Upper lobe of left lung (tissue), 6 donors: ENCODE measurements at regions not wholly inside any gene's neighbourhood (a gene's known extent, or its start where the extent isn't known, plus 50 kb on each side); places are given as distances from the start of the nearest gene placed in this dataset.

Experiments used
- ATAC-seq, 2 donors: fragments of 200-7000 bp; cut with Tn5 transposase; one replicate each; pipeline ENCODE4 v1.9.1; 2022; ENCODE audit warnings: mild to moderate bottlenecking in 2 of 2, moderate library complexity in 2 of 2; ENCODE audit not compliant: low FRiP score in 2 of 2
- DNase-seq, 2 donors: peaks; one replicate each; pipeline ENCODE4 v3.0.0-alpha.2; 2019 to 2020
- H3K27ac ChIP-seq, 4 donors: fragments of 200-600 bp; sonication (generic); one replicate each; pipeline ENCODE4 v1.5.1; 2016 to 2019
- H3K27me3 ChIP-seq, 4 donors: fragments of 200-600 bp; sonication (generic); one replicate each; pipeline ENCODE4 v1.5.1; 2017 to 2019
- H3K36me3 ChIP-seq, 4 donors: fragments of 200-600 bp; sonication (generic); one replicate each; pipeline ENCODE4 v1.5.1; 2016 to 2019
- H3K4me1 ChIP-seq, 4 donors: fragments of 200-600 bp; sonication (generic); one replicate each; pipeline ENCODE4 v1.5.1; 2018 to 2019
- H3K4me3 ChIP-seq, 4 donors: fragments of 200-600 bp; sonication (generic); one replicate each; pipeline ENCODE4 v1.5.1; 2017 to 2019; ENCODE audit warnings: mild to moderate bottlenecking in 2 of 4, moderate library complexity in 1 of 4
- H3K9me3 ChIP-seq, 4 donors: fragments of 200-600 bp; sonication (generic); one replicate each; pipeline ENCODE4 v1.5.1; 2018 to 2019
- CTCF ChIP-seq, 6 experiments: fragments of 450-650 bp in 4 of 6; fragments of 200-600 bp in 2 of 6; sonication (generic) in 2 of 6; IDR thresholded peaks; one replicate each; pipeline ENCODE4 v1.5.1; 2016 to 2019; ENCODE audit warnings: antibody characterized with exemption in 6 of 6
- EP300 ChIP-seq, 4 donors: sonication (generic); formaldehyde crosslinking; IDR thresholded peaks; one replicate each; pipeline ENCODE4 v1.5.1; 2017; ENCODE audit warnings: antibody characterized with exemption in 4 of 4, control low read depth in 2 of 4
- POLR2A ChIP-seq, 4 donors: fragments of 450-650 bp; IDR thresholded peaks; one replicate each; pipeline ENCODE4 v1.5.1; 2016 to 2017; ENCODE audit warnings: antibody characterized with exemption in 4 of 4, mild to moderate bottlenecking in 2 of 4
- POLR2AphosphoS5 ChIP-seq, 2 donors: sonication (generic); formaldehyde crosslinking; IDR thresholded peaks; one replicate each; pipeline ENCODE4 v1.5.1; 2017; ENCODE audit warnings: antibody characterized with exemption in 2 of 2
- WGBS, 2 donors: methylation state at CpG; one replicate each; pipeline ENCODE4 v1.1.5; 2017 to 2018; 5-methylcytosine and 5-hydroxymethylcytosine counted together
- donor health status: DM: no; HTN: no; CAD: no; lungs with moderate emphysema.
- donor health status: DM: no; HTN: yes; CAD: no; lungs with severe emphysema.

DNA sequence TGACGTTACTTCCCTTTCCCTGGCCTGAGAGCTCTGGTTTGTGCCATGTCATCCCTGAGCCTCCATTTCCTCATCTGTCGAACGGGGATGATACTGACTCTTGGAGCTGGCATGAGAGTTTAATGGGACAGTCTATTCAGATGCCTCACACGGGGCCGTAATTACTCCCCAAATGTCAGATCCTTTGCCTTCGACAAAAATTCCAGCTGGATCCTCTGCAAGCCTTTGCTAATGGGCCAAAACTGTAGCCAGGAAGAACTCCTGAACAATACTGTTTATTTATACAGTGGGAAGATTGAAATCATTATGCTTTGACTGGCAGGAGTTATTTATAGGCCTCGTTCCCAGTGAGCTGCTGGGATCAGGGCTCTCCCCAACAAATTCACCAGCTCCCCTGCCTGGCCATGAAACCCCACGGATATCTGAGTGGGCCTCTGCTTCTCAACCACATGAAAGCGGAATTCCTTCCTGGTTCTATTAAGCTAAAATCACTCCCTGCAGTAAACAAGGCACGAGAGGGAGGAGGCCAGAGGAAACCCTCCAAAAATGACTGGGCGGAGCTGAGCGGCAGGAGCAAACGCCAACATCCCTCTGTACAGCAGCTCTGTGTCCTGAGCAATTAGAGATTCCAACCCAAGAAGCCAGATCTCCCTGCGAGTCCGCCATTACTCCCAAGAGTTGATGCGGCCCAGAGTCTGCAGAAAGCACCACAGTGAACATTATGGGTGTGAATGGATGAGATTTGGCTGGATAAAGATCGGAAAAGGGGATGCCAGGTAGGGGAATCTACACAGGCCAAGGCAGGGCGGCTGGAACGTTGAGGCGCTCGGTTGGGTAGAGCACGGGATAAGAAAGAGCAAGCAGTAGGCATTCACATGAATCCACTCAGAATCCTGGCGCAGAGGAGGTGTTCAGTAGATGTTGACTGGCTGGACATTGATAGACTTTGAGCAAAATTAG, 326.1 kb downstream of the BCL11B start:
- ATAC-seq (peak in 1 of 2 donors; percentile 69), DNase-seq (no peak)
- peak overlapping the region in 1 of 4 donors; percentile 20 for H3K27ac ChIP-seq
- no peak overlapping the region for H3K4me3 ChIP-seq
- H3K9me3 ChIP-seq = no peaks in the 10 kb centered on the region
- H3K4me1 ChIP-seq = peaks cover 2 to 17% (median 12%) of the 10 kb centered on the region in 4 donors
- WGBS, 2 donors = 61 to 63% methylated on average over 23 of the region's 23 CpGs
- H3K27me3 ChIP-seq = no peaks in the 10 kb centered on the region
- TF ChIP-seq POLR2AphosphoS5 (IDR thresholded peaks at IDR 0.05) (no peak), POLR2A (IDR thresholded peaks at IDR 0.05) (no peak), CTCF (IDR thresholded peaks at IDR 0.05) (no peak), EP300 (IDR thresholded peaks at IDR 0.05) (no peak)
- H3K36me3 ChIP-seq = no peaks in the 10 kb centered on the region

DNA sequence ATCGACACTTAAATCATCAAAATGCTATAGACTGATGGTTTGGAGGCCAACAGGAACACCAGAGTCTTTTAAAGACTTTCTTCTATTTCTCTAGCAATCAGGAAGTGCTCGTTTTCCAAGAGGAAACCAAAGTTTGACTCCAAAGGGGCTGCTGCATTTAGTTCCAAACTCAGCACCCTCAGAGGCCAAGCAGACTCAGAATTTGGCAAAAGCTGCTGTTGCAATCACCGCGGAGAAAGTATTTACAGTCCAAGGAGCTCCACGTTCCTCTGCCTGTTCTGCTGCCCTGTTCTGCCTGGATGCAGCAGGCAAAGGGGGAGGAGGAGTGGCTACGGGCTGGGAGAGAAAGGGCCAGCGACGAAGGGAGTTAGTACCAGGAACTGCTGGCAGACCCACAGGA, 325.1 kb downstream of the BCL11B start:
- TF ChIP-seq CTCF (IDR thresholded peaks at IDR 0.05) (no peak), EP300 (IDR thresholded peaks at IDR 0.05) (no peak), POLR2A (IDR thresholded peaks at IDR 0.05) (no peak), POLR2AphosphoS5 (IDR thresholded peaks at IDR 0.05) (no peak)
- H3K9me3 ChIP-seq = no peaks in the 10 kb centered on the region
- ATAC-seq = peak in 1 of 2 donors; percentile 43
- 23 to 30% methylated on average over 8 of the region's 8 CpGs for WGBS, 2 donors
- H3K27me3 ChIP-seq = no peaks in the 10 kb centered on the region
- DNase-seq = no peak
- H3K36me3 ChIP-seq = no peaks in the 10 kb centered on the region
- H3K4me1 ChIP-seq = peaks cover 2 to 17% (median 12%) of the 10 kb centered on the region in 4 donors
- H3K27ac ChIP-seq = no peak overlapping the region
- H3K4me3 ChIP-seq = no peak overlapping the region

GRCh38 chr14:98947911-98948595, 323.9 kb downstream of the BCL11B start:
- H3K36me3 ChIP-seq = no peaks in the 10 kb centered on the region
- H3K4me3 ChIP-seq = no peak overlapping the region
- H3K4me1 ChIP-seq = peaks cover 6 to 17% (median 12%) of the 10 kb centered on the region in 4 donors
- ATAC-seq (no peak), DNase-seq (no peak)
- 88 to 94% methylated on average over 7 to 8 of the region's 8 CpGs for WGBS, 2 donors
- H3K27ac ChIP-seq = no peak overlapping the region
- H3K27me3 ChIP-seq = no peaks in the 10 kb centered on the region
- no peak for TF ChIP-seq POLR2AphosphoS5 (IDR thresholded peaks at IDR 0.05)
- TF ChIP-seq CTCF (IDR thresholded peaks at IDR 0.05) = no peak
- TF ChIP-seq POLR2A (IDR thresholded peaks at IDR 0.05) = no peak
- no peak for TF ChIP-seq EP300 (IDR thresholded peaks at IDR 0.05)
- H3K9me3 ChIP-seq = no peaks in the 10 kb centered on the region

DNA sequence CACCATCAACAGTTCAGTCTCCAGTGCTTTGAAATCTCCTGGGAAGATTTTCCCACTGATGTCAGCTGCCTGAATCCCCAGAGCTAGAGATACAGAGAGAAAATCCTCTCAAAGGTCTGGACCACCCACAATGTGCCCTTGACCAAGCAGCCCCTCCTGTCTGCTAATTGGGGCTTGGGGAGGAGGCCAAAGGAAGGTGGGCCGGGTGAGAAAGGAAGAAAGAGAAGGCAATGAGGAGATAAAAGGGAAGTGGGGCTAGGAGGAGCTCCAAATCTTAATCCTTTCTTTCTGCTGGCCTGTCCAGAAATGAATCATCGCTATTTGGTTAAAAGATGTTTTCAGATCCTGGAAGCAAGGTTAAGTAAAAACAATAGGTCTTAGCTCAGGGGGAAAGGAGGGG, 322.9 kb downstream of the BCL11B start:
- Histone ChIP-seq H3K4me3 (no peak overlapping the region), H3K36me3 (no peaks in the 10 kb centered on the region), H3K4me1 (peaks cover 7 to 17% (median 14%) of the 10 kb centered on the region in 4 donors), H3K9me3 (no peaks in the 10 kb centered on the region), H3K27me3 (no peaks in the 10 kb centered on the region), H3K27ac (no peak overlapping the region)
- no peak for ATAC-seq
- DNase-seq = no peak
- no peak for TF ChIP-seq POLR2AphosphoS5 (IDR thresholded peaks at IDR 0.05)
- TF ChIP-seq POLR2A (IDR thresholded peaks at IDR 0.05) = no peak
- TF ChIP-seq CTCF (IDR thresholded peaks at IDR 0.05) = no peak
- no peak for TF ChIP-seq EP300 (IDR thresholded peaks at IDR 0.05)
- WGBS, 2 donors = 72 to 76% methylated on average over 2 of the region's 2 CpGs
